SKM-1 treated with dmso at 0.1 percent for 144 hours (cell line): ENCODE measurements at regions not wholly inside any gene's neighbourhood (a gene's known extent, or its start where the extent isn't known, plus 50 kb on each side); places are given as distances from the start of the nearest gene placed in this dataset.

Experiments
- DNase-seq: peaks from one replicate; lab custom pipeline; 2025; ENCODE audit not compliant: unreplicated experiment; lab: John Stamatoyannopoulos, UW

DNA sequence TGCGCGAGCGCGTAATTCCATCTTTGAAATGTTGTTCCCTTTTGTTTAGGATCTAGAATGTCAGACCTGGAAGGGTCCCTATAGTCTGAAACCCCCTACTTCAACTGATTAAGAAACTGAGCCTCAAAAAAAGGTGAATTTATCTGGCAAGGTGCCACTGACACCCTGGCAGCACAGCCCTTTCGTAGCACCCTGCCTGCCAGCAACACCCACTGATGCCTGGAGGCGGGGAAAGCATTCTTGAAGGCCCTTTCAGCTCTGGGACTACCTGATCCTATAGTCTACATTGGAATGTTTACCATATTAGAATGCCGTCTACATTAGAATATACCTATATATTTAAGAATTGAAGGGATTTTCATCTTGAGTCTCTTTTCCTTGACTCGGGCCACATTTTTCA, 542.3 kb downstream of the BUD13 start:
- DNase-seq = no peak

DNA sequence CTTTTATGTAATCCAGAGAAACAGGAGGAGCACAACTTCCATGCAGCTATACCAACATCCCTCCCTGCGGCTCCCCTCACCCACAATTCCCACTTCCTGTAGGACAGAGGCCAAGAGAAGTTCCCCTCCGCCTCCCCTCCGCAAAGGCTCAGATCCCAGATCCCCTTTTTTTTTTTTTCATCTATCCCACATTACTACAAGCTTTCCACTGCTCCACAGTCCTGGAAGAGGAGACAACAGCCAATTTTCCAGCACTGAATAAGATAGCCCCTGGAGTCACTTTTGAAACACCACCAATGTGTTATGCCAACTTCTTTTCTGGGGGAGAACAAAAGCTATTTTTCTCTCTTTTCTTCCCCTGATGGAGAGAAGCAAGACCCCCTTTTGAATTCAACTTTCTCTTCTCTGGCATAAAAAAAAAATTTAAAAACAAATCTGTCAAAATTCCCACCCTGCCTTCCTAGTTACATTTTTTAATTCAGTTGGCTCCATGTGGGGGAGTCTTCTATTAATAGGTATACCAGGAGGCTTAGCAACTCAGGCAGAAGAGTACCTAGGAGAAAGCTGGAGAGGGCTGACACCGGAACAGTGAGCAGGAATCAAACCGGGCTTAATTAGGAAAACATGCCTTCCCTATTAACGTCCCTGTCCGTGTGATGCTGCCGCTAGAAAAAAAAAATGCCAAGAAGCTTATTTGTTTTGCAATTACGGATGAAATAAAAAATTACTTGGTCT, 543.4 kb downstream of the BUD13 start:
- DNase-seq = no peak

DNA sequence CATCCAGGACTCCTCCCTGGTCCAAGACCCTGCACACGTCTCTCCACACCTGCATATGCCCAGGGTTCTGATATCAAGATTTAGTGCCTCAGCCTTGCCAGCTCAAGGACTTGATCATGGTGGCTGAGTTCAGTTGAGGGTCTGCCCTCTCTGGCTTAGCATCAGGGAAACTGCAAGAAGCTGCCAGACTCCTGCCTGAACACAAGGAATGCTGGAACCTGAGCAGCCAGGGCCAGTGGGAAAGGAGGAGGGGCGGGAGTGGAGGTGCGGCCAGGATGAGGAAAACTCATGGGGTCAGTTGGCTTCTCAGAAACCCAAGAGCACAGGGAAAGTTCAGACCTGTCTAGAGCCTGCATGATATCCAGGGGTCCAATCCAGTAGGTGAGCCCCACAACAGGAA, 546.1 kb downstream of the BUD13 start:
- DNase-seq = no peak

DNA sequence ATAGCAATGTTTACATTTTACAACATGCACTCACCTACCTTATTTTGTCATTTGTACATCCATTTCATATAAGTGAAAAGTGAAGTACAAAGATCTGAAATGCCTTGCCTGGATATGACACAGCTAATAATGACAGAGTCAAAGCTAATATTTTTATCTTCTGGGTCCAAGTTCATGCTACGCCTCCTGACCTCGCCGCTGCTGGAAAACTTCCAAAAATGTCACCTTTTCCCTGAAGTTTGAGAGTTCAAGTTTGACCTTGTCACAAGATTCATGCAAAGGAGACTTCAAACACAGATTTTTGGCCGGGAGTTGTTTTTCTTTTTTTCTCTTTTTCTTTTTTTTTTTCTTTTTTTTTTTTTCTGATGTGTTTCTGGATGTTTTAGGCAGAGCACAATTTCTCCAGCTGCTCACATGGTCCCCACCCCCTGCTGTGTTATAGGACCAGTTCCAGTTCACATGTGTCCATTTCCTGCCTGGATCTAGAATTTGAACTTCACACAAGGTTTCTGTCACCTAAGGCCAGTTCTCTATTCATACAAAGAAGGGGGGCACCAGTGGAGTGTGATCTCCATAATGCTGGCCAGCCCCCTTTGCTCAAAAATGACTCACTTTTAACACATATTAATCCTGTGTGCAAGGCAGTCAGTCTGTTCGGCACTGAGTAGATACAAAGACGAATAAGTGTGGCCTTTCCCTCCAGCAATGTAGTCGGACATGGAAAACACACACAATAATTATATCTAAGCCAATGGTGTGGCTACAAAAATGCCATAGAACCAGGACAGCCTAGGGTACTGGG, 546.8 kb downstream of the BUD13 start:
- DNase-seq = no peak

- no peak for DNase-seq
Measured at GRCh38 chr11:116225236-116225635, 547.6 kb downstream of the BUD13 start.

DNA sequence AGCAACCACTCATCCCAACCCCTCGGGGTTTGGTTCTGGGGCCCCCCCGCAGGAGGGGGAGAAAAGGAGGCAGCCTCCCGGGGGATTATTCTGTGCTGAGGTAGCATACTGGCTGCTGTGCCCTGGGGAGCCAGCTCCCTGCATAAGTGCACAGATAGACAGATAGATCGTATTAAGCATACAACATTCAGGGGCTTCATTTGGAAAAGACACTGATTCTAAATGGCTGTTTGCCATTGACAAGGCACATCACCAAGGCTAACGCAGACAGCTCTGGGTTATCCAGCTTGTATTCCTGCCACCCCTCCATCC, 547.9 kb downstream of the BUD13 start:
- no peak for DNase-seq

DNA sequence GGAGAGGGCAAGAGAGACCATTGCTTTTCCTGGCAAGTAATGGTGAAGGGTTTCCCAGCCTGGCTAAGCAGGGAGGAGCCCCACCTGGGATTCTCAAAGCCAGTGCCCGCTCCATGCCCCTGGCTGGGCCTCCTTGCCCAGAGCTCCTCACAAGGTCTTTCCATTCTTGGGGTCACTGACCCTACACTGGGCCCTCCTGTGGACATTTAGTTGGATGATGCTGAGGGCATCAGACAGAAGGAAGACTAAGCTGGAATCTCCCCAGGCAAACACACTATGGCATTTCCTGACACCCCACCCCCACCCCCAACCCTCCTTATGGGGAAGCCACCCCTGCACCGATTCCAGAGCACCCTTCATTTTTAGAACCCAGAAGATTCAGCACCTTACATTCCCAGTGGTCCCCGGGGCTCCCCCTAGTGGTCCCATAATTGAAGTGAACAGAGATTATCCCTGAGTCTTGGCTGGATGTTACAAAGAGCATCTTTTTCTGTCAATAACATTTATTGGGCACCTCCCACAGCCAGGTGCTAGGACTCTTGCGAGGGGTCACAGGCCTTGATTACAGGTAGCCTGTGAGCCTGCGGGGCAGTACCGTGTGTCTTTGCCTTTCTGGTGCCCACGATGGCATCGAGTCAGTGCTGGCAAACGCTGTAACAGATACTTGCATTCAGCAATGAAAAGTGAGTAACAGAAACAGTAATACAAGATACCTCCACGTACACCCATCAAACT, 548.5 kb downstream of the BUD13 start:
- DNase-seq = peak; percentile 26

DNA sequence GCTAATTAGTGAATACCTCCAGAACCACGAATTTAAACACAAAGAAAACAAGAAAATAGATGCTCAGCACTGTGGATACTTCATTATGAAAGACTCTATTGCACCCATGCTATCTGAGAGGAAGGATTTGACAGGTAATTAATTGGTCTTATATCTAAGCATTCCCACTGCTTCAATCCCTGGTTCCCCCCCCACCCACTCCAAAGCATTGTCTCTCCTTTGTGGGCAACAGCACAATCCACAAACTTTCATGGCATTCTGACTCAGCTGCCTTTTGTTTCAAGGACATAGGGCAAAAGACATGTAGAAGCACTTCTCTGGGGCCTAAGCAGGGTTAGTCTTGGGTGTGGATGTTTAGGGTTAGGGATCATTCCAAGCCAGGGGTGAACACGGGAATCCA, 551.4 kb downstream of the BUD13 start:
- no peak for DNase-seq

DNA sequence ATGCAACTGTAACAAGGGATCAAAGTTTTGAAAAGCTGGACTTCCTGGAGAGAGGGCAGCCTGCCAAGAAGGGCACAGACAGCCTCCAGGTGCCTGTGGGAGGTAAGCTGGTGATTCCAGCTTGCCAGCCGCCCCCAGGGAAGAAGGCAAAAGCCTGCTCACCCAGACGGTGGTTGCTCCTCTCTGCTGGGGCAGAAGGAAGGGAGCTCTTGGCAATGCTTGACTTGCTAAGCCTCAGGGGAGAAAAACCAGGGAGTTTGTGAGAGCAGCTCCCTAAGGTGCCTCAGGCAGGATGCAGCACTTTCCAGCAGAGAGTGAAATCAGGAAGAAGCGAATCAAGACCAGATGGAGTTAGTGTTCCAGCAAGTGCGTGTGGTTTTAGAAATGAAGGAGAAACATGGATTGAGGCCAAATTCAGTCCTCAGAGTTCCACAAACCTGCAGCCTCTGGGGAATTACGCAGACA, 553.6 kb downstream of the BUD13 start:
- no peak for DNase-seq

DNA sequence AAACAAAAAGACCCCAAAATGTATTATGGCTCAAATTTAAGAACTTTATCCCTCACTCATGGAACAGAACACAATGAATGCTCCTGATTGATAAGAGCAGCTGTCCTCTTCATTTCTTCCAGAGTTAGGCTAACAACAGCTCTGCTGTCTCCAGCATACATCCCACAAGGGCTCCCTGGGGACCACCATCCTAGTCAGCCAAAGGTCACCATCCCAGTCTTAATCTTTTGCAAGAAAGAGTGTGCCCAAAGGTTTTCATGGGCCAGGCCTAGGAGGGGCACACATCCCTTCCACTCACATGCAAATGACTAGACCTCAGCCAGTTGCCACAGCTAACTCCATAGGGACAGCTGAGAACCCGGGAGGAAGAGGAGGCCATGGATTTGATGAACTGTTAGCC, 555.3 kb downstream of the BUD13 start:
- no peak for DNase-seq

DNA sequence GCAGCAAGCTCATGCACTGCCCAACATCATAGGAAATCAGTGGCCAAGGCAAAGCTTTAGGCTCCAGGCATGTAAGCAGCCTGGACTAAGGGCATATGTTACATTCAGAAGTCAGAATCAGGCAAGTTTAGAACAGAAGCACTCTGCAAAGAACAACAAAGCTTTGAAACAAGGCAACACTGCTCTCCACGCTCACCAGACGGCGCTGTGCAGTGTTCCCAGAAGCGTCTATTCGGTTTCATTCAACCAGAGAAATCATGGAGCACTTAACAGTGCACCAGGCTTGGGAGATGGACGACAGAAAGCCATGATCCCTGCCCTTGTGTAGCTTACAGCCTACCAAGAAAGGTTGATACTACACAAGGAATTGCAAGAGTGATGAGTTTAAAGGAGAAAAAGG, 555.8 kb downstream of the BUD13 start:
- DNase-seq = peak; percentile 17

DNA sequence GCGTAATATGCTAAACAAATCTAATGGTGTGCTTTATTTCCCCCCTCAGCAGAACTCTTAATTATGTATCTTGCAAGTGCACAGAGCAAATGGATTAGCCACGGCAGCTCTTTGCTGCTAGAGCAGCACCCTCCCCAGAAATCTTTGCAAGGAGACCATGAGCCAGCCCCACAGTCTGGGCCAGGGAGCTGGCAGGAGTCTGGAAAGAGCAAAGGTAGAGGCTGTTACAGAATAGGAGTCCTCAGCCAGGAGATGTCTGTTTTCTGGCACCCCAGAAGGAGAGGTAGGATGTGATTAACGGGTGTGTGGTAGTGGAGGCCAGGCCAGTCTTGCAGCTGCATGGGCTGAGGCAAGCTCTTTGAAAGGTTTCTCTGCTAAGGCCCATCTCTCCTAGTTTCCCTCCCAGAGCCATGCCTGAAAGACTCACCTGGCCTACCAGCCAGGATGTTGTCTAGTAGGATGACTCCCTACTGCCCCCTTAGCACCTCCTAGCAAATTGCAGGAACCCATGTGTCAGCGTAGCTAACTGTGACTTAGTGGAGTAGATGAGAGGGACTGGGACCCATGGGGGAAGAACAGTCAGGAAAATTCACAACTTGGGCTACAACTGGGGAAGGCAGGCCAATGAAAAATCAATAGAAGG, 557.2 kb downstream of the BUD13 start:
- DNase-seq = no peak

GRCh38 chr11:116211147-116211546, 561.6 kb downstream of the BUD13 start:
- DNase-seq = no peak

DNA sequence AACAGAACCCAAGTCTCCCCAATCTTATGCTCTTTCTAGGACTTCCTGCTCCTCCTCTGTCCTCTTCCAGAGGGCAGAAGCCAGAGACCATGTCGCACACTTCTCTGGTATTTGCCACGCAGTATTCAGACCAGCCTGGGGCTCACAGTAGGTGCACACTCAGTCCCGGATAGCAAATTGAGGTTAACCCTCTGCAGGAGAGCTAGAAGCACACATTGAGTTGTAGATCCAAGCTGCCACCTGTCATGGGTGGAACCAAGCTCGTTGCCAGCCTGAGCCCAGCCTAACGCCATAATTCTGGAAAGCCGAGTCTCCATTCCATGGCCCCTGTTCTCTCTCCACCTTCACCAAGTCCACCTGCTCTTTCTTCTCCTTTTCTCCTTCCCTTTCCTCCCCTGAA, 562.1 kb downstream of the BUD13 start:
- DNase-seq = no peak

GRCh38 chr11:116209255-116209654, 563.5 kb downstream of the BUD13 start:
- no peak for DNase-seq

- no peak for DNase-seq
Measured at GRCh38 chr11:116207421-116208141, 565.2 kb downstream of the BUD13 start.

GRCh38 chr11:116207019-116207418, 565.8 kb downstream of the BUD13 start:
- DNase-seq = no peak

DNA sequence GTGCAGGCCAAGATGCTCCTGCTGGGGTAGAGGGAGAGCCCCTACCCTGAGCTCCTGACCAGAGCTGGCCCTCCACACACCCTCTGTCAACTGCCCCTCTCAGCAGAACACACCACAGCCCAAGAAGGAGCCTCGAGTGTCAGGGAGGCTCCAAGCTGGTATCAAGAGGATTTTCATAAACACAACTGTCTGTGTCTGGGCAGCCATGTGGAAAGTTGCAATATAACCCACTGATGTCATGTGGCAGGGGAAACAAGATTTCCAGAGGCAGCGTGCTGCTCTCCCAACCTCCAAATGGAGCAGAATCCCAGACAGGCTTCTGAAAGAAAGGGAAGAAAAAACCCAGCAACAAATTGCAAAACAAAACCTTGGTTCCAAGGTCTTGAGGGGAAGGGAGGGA, 569.9 kb downstream of the BUD13 start:
- no peak for DNase-seq

- DNase-seq = no peak
Measured at GRCh38 chr11:116200564-116200963, 572.2 kb downstream of the BUD13 start.

DNA sequence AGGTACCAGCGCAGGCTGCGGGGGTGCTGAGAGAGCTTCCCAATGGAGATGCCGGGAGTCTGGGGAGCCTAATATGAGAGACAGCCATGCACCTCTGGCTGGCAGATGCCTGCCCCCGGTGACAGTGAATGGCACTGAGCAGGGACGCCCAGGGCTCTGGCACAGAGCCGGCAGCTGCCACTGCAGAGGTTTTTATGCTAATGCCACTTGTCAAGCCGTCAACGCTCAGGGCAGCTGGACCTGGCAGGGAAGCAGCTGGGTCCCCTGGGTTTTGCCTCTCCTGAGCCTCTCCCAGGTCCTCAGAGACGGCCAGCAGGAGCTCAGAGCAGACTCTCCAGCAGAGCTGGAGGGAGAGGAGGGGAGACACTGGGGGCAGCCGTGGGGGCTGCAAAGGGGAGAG, 573.6 kb downstream of the BUD13 start:
- no peak for DNase-seq
